SHP77 (cell line): ENCODE measurements at regions not wholly inside any gene's neighbourhood (a gene's known extent, or its start where the extent isn't known, plus 50 kb on each side); places are given as distances from the start of the nearest gene placed in this dataset.
A peak's percentile ranks its signal among the peaks of the same experiment; 100 is the strongest.
"Not testable (repeated sequence)": the region's sequence is repeated elsewhere in the genome, so short reads cannot be mapped to it uniquely, and the experiment has no call there.

Source experiments
- DNase-seq, 2 experiments: peaks; one replicate each; lab custom pipeline; 2025; lab: John Stamatoyannopoulos, UW

DNA sequence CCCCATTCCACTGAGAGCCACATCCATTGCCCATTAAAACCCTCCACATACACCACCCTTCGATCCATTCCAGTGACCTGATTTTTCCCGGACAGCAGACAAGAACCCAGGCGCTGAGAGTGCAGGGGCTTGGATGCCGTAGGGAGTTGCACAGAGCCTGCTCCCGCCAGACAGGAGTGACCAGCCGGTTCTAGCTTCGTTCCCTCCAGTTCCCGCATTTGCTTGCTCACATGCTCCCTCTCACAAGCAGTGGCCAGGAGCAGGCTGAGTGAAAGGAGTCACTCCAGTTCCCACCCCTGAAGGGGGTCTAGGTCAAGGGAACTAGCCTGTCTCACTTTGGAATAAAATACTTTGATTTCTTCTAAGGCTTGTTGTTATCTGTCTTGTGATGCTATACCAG is 119.5 kb downstream of the SKIDA1 start:
- DNase-seq = no peak

DNA sequence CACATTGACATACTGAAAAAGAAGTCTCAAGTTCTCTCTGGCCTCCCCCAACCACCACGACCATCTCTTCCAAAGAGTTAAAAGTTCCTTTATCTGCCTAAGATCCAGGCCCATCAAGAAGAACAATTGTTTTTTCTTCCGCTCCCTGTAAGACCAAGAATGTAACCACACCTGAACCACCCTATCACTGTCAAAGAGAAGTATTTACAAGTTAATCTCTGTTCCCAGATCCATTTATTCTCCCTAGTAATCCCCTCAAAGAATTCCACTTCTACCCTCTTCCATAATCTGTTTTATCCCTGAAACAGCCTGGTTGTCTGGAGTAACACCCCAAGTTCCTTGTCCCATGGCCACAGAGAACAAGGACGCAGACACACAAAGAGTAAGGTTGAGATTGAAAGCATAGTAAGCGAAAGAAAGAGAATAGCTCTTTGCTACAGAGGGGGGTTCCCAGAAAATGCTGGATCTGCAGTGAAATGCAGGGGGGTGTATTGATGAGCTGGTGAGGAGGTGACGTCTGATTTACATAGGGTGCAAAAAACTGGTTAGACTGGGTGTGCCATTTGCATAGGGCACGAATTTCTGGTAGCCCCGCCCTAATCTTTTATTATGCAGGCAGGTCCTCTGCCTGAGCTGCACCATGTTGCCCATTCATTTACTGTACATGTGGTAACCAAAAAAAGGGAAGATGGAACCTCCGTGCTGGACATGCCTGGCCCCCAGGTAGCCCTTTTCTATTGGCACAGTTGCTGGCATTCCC is 122.0 kb downstream of the SKIDA1 start:
- DNase-seq = no peak

- DNase-seq = no peak
These were observed 122.8 kb downstream of the SKIDA1 start for GRCh38 chr10:21402606-21403083.

DNA sequence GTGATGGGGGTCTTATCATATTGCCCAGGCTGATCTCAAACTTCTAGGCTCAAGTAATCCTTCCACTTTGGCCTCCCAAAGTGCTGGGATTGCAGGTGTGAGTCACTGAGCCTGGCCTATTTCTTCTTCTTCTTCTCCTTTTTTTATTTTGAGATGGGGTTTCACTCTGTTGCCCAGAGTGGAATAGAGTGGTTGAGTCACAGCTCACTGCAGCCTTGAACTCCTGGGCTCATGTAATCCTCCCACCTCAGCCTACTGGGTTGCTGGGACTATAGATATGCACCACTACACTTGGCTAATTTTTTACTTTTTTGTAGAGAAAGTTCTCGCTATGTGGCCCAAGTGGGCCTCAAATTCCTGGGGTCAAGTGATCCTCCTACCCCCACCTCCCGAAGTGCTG is 124.3 kb downstream of the SKIDA1 start:
- DNase-seq = no peak

DNA sequence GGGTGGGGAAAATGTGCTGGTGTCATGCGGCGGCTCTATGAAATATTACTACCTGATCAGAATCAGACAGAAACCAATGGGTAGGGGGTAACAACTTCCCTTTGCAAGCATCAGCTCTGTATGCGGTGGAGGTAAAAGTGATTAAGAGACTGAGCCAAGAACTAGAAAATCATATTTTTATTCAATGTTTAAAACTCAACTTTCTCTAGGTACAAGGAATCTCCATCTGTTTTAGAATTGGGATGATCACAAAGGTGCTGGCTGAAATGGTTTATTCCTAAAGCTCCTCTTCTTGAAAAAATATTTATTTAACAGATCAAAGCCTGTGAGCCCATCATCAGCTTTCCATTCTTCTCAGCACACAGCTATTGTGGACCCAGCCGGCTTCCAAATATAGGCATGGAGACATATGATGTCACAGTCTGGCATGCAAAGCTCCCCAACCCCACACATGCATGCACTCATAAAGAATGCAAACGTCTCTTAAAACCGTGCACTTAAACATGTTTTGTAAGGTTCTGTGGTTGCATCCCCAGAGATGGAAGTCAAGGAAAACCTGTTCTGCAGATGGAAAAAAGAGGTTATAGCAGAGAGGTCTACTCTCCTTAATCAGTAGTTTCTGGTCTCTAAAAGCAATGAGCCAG is 126.0 kb downstream of the SKIDA1 start:
- peak; percentile 85 to 90 for DNase-seq

GRCh38 chr10:21398563-21399231 is 126.8 kb downstream of the SKIDA1 start:
- DNase-seq = no peak

- no peak for DNase-seq
These were observed 128.6 kb downstream of the SKIDA1 start for GRCh38 chr10:21396889-21397288.

- no peak for DNase-seq
These were observed 131.6 kb downstream of the SKIDA1 start for GRCh38 chr10:21393931-21394330.

- DNase-seq = no peak
These were observed 136.9 kb downstream of the SKIDA1 start for GRCh38 chr10:21388589-21388988.

GRCh38 chr10:21387868-21388267 is 137.6 kb downstream of the SKIDA1 start:
- no peak for DNase-seq

DNA sequence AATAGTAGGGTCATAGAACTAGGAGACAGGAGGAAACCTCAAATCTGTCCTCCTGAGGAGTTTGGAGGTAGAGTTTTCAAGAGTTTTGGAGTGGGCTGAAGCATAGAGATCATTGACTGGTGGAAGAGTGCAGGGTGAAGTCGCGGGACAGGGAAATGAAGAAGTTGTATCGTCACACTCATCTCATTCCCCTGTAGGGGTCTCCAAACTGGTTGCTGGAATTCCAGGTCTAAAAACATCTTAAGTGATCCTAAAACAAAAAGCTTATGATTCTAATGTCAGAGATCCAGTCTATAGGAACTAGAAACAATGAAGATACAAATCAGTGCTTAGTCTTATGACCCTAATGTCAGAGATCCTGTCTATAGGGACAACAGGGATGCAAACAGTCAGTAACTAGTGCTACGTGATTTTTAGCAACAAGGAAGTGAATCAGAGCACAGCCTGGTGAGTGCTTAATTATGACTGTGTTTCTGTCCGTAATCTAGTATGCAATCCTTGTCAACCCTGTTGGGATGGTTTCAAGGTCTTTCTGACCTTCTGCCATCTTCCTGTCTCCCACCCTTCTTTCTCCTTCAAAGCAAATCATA is 139.4 kb downstream of the SKIDA1 start:
- DNase-seq = no peak

- no peak for DNase-seq
These were observed 139.9 kb downstream of the SKIDA1 start for GRCh38 chr10:21385536-21385935.

- no peak for DNase-seq
These were observed 146.3 kb downstream of the SKIDA1 start for GRCh38 chr10:21379143-21379542.

DNA sequence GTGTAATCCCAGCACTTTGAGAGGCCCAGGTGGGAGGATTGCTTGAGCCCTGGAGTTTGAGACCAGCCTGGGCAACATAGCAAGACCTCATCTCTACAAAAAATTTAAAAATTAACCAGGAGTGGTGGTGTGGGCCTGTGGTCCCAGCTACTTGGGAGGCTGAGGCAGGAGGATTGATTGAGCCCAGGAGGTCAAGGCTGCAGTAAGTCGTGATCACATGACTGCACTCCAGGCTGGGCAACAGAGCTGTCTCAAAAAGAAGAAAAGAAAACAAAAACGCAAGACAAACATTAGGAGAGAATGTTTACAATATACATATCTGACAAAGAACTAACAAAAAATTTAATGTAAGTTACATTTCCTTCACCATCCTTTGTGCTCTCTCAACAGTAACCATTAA is 150.2 kb downstream of the SKIDA1 start:
- not testable (repeated sequence) for DNase-seq

- not testable (repeated sequence) for DNase-seq
These were observed 151.6 kb downstream of the SKIDA1 start for GRCh38 chr10:21373881-21374280.

DNA sequence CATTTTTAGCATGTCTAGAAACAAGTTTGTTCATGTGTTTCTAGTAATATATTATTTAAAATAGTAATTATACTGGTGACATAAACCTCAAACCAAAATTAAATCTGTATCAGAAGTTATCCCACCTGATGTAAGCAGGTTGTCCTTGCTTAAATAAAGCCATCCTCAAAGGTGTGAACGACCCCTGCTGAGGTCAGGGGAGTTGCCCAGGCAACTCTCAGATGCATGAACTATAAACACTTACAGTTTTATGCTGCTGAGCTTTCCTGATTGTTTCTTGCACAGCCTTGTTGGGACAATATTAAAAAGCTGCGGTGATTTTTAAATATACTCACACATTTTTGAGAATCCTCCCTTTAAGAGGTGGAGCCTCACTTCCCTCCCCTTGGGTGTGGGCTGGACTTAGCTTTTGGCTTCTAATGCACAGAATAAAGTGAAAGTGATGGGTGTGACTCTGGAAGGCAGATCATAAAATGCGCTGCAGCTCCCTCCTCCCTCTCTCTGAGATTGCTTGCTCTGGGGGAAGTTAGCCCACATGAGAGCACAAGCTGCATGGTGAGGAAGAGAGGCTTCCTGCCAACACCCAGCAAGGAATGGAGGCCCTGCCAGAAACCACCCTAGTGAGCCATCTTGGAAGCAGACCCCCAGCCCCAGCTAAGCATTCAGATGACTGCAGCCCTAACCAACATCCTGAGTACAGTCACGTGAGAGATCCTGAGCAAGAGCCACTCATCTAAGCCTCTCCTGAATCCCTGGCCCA is 152.7 kb downstream of the SKIDA1 start:
- DNase-seq = peak in 1 of 2 experiments; percentile 3

DNA sequence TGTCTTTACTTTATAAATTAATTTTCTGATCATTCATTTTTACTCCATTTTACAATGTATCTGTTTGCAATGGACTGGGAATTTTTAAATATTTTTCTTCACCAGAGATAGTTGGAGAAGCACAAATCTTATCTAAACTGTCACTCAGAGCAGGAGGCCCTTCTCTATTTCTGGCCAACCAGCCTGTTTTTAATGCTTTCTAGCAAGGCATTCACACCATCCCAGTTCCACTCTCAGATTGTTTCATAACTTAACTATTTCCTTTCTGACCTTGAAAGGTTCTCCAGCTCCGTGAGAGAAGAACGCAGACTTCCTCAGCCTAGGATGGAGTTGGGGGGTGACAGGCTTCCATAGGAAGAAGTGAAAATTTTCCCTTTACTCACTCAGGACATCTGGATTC is 155.8 kb downstream of the SKIDA1 start:
- no peak for DNase-seq

- no peak for DNase-seq
These were observed 156.6 kb downstream of the SKIDA1 start for GRCh38 chr10:21368728-21369425.

DNA sequence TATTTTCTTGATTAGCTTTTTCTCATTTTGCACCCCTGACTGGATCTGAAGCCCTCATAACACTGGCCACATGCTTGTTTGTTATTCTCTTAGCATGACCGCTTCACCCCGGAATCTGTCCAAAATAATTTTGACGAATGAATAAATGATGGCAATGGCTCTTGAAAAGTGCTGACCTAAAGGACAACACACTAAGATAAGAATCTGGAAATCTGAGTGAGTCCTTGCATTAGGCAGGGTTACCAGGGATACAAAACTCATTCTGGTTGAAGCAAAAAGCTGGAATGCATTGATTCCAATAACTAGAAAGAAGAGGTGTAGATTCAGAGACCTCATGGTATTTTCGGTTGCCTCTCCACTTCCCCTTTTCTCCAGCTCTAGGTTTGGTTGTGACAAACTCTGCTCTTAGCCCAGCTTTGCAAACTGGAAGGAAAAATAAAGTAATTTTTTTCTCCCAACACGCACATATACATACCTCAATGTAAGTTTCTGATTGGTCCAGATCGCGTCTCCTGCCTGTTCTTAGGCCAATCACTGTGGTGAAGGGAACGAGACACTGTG is 157.4 kb downstream of the SKIDA1 start:
- no peak for DNase-seq

DNA sequence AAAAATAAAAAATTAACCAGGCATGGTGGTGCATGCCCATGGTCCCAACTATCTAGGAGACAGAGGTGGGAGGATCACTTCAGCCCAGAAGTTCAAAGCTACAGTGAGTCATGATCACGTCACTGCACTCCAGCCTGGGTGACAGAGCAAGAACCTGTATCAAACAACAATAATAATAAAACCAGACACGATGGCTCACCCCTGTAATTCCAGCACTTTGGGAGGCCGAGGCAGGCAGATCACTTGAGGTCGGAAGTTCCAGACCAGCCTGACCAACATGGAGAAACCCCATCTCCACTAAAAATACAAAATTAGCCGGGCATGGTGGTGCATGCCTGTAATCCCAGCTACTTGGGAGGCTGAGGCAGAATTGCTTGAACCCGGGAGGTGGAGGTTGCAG is 159.4 kb downstream of the SKIDA1 start:
- DNase-seq = not testable (repeated sequence)
